Ovary (tissue), 7 donors: ENCODE measurements at regions not wholly inside any gene's neighbourhood (a gene's known extent, or its start where the extent isn't known, plus 50 kb on each side); places are given as distances from the start of the nearest gene placed in this dataset.

Experiments
- DNase-seq, 5 donors: peaks; one replicate each; pipeline ENCODE4 v3.0.0-alpha.2; 2019 to 2020
- H3K27ac ChIP-seq, 2 donors: fragments of 200-600 bp; one replicate each; pipeline versions ENCODE4 v1.5.1 to v1.8.0; 2019 to 2022
- H3K27me3 ChIP-seq: fragments of 200-600 bp; one replicate; pipeline ENCODE4 v1.8.0; 2022
- H3K36me3 ChIP-seq: fragments of 200-600 bp; sonication (generic); one replicate; pipeline ENCODE4 v1.5.1; 2019
- H3K4me1 ChIP-seq: one replicate; pipeline ENCODE4 v1.8.1; 2013; ENCODE audit warnings: mild to moderate bottlenecking, moderate library complexity; ENCODE audit not compliant: insufficient read depth
- H3K4me3 ChIP-seq: fragments of 200-600 bp; sonication (generic); one replicate; pipeline ENCODE4 v1.5.1; 2017
- H3K9me3 ChIP-seq, 2 donors: fragments of 200-600 bp in 1 of 2; sonication (generic) in 1 of 2; one replicate each; pipeline versions ENCODE4 v1.5.1 to v1.8.1; 2013 to 2019; ENCODE audit warnings: mild to moderate bottlenecking in 1 of 2, moderate library complexity in 1 of 2
- EP300 ChIP-seq: sonication (generic); formaldehyde crosslinking; IDR thresholded peaks from one replicate; pipeline ENCODE4 v1.6.1; 2017; ENCODE audit warnings: antibody characterized with exemption
- POLR2A ChIP-seq: fragments of 450-650 bp; IDR thresholded peaks from one replicate; pipeline ENCODE4 v1.6.1; 2017; ENCODE audit warnings: antibody characterized with exemption, mild to moderate bottlenecking, moderate library complexity
- WGBS, 3 donors: extraction: QIAGEN DNeasy Blood & Tissue Kit in 1 of 3; methylation state at CpG; one replicate each; pipeline versions ENCODE4 v1.1.5 to v1.1.7; 2013 to 2017; 5-methylcytosine and 5-hydroxymethylcytosine counted together
- intact Hi-C, 4 donors: fragments of 100-400 bp; cut with DNase I; formaldehyde crosslinking; loops; one replicate each; pipeline versions ENCODE4 v1.11.0 to v1.15.1; 2022 to 2023
- TF ChIP-seq, protein P1 (sequence below), 3 donors: fragments of 450-650 bp in 2 of 3; fragments of 200-600 bp in 1 of 3; IDR thresholded peaks; one replicate each; pipeline versions ENCODE4 v1.5.1 to v1.8.0; 2016 to 2022; ENCODE audit warnings: antibody characterized with exemption in 3 of 3, mild to moderate bottlenecking in 1 of 3
- donor health status: DM: no; HTN: no; CAD: no; lungs with moderate emphysema.
- donor health status: DM: no; HTN: no; CAD: no.
- donor health status: Bipolar disorder and iron deficiency.
- donor health status: DM: no; HTN: no; CAD: no.
- donor health status: DM: yes; HTN: yes; CAD: no.

DNA sequence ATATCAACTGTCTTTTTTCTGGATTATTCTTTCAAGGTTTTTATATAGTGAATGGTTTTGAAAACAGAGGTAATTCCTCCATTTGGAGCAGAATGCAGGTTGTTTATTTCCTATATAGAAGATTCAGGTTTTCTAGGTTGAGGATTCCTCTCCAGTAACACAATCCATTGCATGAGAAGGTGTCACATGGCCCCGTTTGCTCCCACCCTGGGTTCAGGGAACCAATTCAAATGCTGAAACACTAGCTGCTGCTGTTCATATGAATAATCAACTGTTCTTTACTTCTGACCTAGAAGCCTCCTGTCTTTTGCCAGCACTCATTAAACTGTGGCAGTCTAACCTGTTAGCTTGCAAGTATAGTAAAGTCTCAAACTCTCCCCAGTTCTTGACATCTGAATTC lies 1316.9 kb upstream of the TENM3 start:
- Histone ChIP-seq H3K36me3 (no peaks in the 10 kb centered on the region), H3K27me3 (no peaks in the 10 kb centered on the region), H3K4me3 (no peak overlapping the region), H3K4me1 (no peaks in the 10 kb centered on the region), H3K27ac (no peak overlapping the region), H3K9me3 (no peaks in the 10 kb centered on the region)
- intact Hi-C loops: no loop called here
- 48 to 67% (median 66%) methylated on average over 1 of the region's 1 CpG for WGBS, 3 donors
- no peak for DNase-seq
- TF ChIP-seq EP300: no peak
- TF ChIP-seq, protein P1, sequence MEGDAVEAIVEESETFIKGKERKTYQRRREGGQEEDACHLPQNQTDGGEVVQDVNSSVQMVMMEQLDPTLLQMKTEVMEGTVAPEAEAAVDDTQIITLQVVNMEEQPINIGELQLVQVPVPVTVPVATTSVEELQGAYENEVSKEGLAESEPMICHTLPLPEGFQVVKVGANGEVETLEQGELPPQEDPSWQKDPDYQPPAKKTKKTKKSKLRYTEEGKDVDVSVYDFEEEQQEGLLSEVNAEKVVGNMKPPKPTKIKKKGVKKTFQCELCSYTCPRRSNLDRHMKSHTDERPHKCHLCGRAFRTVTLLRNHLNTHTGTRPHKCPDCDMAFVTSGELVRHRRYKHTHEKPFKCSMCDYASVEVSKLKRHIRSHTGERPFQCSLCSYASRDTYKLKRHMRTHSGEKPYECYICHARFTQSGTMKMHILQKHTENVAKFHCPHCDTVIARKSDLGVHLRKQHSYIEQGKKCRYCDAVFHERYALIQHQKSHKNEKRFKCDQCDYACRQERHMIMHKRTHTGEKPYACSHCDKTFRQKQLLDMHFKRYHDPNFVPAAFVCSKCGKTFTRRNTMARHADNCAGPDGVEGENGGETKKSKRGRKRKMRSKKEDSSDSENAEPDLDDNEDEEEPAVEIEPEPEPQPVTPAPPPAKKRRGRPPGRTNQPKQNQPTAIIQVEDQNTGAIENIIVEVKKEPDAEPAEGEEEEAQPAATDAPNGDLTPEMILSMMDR (IDR thresholded peaks at IDR 0.05): no peak

DNA sequence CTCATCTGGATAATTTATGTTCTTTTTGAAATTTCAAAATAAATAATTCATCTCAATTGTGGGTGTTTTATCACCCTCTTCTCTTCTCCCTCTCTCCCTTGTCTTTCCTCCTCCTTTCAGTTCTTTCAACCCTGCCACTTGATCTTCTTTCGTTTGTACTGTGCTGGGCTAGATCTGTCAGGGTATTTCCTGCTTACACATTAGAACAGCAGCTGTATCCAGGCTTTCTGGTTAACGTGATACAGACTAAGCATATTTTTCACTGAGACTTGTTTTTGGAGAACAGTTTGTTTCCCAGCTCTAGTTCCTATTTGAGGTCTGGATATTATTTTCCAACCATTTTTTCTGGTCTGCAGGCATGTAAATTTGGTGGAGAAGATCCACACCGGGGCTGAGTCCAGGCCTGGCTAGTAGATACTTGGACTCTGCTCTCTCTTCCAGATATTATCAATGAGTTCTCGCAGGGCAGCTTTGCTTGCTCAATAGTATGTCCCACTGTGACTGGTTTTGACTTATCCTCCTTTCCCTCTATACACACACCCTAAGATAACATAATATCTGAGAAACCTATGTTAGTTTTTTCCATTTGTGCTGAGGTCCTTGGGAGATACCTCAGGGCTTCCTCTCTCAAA lies 1310.7 kb upstream of the TENM3 start:
- intact Hi-C loops: no loop called here
- WGBS, 3 donors: 6 to 15% (median 9%) methylated on average over 4 of the region's 4 CpGs
- no peaks in the 10 kb centered on the region for H3K4me1 ChIP-seq
- H3K36me3 ChIP-seq: no peaks in the 10 kb centered on the region
- H3K27me3 ChIP-seq: no peaks in the 10 kb centered on the region
- no peaks in the 10 kb centered on the region for H3K9me3 ChIP-seq
- DNase-seq: no peak
- H3K4me3 ChIP-seq: no peak overlapping the region
- TF ChIP-seq, protein P1 (IDR thresholded peaks at IDR 0.05): no peak
- no peak for TF ChIP-seq EP300
- TF ChIP-seq POLR2A: no peak
- no peak overlapping the region for H3K27ac ChIP-seq

DNA sequence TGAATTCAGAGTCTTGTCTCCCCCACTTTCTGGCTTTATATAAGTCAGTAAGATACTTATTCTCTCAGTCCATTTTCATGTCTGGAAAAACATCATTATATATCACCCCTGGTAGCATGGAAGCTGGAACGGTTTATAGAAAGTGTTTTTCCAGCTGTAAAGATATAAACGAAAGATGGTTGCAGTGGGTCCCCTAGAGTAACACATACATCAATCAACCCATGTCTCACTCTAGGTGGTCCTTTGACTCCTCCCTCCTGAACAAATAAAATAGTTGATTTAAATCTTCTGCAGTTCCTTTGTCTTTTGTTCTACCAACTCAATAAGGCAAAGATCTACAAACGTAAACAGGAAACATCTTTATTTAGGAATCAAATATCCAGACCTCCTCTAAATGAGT lies 1306.1 kb upstream of the TENM3 start:
- no peaks in the 10 kb centered on the region for H3K9me3 ChIP-seq
- no peak for DNase-seq
- no peak overlapping the region for H3K4me3 ChIP-seq
- WGBS, 3 donors: 43 to 66% (median 55%) methylated on average over 3 of the region's 3 CpGs
- H3K27me3 ChIP-seq: no peaks in the 10 kb centered on the region
- H3K4me1 ChIP-seq: no peaks in the 10 kb centered on the region
- TF ChIP-seq EP300: no peak
- TF ChIP-seq POLR2A: no peak
- TF ChIP-seq, protein P1 (IDR thresholded peaks at IDR 0.05): no peak
- no peak overlapping the region for H3K27ac ChIP-seq
- intact Hi-C loops: no loop called here
- no peaks in the 10 kb centered on the region for H3K36me3 ChIP-seq

DNA sequence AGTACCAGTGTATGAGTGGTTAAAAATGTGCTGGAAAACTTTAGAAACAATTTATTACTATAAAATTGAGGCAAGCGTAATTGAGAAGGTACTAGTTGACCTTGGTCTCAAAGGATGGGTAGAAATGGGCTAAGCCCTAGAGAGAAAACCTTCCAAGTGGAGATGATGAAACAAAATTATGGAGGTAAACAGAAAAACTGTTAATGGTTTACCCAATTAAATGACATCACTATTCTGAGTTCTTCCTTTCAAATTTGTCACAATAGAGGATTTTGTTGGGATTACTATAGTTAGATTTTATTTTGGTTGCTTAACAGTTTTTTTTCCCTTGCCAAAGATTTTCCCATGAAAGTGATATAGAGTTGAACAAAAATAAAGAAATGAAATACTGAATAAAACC lies 1302.5 kb upstream of the TENM3 start:
- TF ChIP-seq, protein P1 (IDR thresholded peaks at IDR 0.05): no peak
- TF ChIP-seq EP300 (no peak), POLR2A (no peak)
- 82 to 87% (median 84%) methylated on average over 1 of the region's 1 CpG for WGBS, 3 donors
- Histone ChIP-seq H3K4me1 (no peaks in the 10 kb centered on the region), H3K36me3 (no peaks in the 10 kb centered on the region), H3K27ac (no peak overlapping the region), H3K4me3 (no peak overlapping the region), H3K9me3 (no peaks in the 10 kb centered on the region), H3K27me3 (no peaks in the 10 kb centered on the region)
- intact Hi-C loops: no loop called here
- no peak for DNase-seq
